Activated naive CD4-positive, alpha-beta T cell treated with anti-CD3 and anti-CD28 coated beads for 36 hours (primary cell): ENCODE measurements at regions not wholly inside any gene's neighbourhood (a gene's known extent, or its start where the extent isn't known, plus 50 kb on each side); places are given as distances from the start of the nearest gene placed in this dataset.

Experiments
- CTCF ChIA-PET: fragments of 350-600 bp; sonication (Branson Sonifier 250); formaldehyde crosslinking; loops from one replicate; lab custom pipeline; 2021; ENCODE audit warnings: antibody characterized with exemption; lab: Charles Lee
- DNase-seq: peaks from one replicate; pipeline ENCODE4 v3.0.0-alpha.2; 2020
- H3K27ac Mint-ChIP-seq: one replicate; pipeline ENCODE4 v1.8.0; 2021; ENCODE audit warnings: mild to moderate bottlenecking, mixed read lengths
- H3K27me3 Mint-ChIP-seq: one replicate; pipeline ENCODE4 v1.8.0; 2021; ENCODE audit warnings: low read depth, mixed read lengths
- H3K36me3 Mint-ChIP-seq: one replicate; pipeline ENCODE4 v1.8.0; 2021; ENCODE audit warnings: low read depth, mixed read lengths
- H3K4me1 Mint-ChIP-seq: one replicate; pipeline ENCODE4 v1.8.0; 2021; ENCODE audit warnings: low read depth, mixed read lengths
- H3K4me3 Mint-ChIP-seq: one replicate; pipeline ENCODE4 v1.8.0; 2021; ENCODE audit warnings: mild to moderate bottlenecking, moderate library complexity, mixed read lengths
- H3K9me3 Mint-ChIP-seq: one replicate; pipeline ENCODE4 v1.8.0; 2021; ENCODE audit warnings: mixed read lengths
- intact Hi-C: fragments of 100-400 bp; cut with micrococcal nuclease; formaldehyde crosslinking; loops from one replicate; pipeline ENCODE4 v1.15.1; 2023

DNA sequence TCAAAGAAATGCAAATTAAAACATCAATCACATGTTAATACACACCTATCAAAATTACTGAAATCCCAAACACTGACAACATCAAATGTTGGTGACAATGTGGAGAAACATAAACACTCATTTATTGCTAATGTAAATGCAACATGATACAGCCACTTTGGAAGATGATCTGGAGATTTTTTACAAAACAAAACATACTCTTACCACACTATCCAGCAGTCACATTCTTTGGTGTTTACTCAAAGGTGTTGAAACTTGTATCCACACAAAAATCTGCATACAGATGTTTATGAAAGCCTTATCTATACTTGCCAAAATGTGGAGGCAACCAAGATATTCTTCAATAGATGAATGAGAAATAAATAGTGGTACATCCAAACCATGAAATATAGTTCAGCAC, 1219.5 kb upstream of the PCDH20 start:
- Mint-ChIP-seq H3K4me1 (no peaks in the 10 kb centered on the region), H3K9me3 (peaks cover 3% of the 10 kb centered on the region), H3K4me3 (no peak overlapping the region), H3K27ac (no peak overlapping the region), H3K27me3 (no peaks in the 10 kb centered on the region), H3K36me3 (no peaks in the 10 kb centered on the region)
- CTCF ChIA-PET: no interaction called here
- intact Hi-C loops: no loop called here
- DNase-seq: no peak

DNA sequence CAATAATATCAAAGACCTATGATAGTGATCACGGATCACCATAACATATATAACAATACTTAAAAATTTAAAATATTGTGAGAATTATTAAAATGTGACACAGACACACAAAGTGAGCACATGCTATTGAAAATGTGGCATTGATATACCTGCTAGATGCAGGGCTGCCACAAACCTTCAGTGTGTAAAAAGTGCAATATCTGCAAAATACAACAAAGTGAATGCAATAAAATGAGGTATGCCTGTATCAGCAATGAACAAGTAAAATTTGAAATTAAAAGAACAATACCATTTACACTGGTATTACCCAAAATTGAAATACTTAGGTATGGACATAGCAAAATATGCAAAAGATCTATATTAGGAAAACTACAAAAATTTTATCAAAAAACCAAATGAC, 1217.8 kb upstream of the PCDH20 start:
- CTCF ChIA-PET: no interaction called here

DNA sequence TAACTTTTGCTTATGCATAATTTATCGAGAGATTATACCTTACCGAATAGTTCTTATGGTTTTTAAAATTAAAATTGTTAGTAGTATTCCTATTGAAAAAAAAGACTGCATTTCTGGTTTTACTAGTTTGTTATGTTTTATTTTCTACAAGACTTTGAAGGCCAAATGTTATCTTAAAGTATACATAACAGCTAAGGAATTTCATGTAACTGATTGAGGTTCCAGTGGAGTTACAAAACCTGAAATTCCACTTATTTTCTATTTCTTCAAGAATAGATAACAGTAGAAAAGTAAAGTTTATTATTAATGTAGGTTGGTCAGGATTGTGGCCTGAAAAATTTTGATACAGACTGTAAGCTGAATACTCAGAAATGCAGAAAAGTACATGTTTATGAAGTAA, 1216.0 kb upstream of the PCDH20 start:
- H3K27me3 Mint-ChIP-seq: no peaks in the 10 kb centered on the region
- no peaks in the 10 kb centered on the region for H3K36me3 Mint-ChIP-seq
- H3K4me3 Mint-ChIP-seq: no peak overlapping the region
- no peaks in the 10 kb centered on the region for H3K4me1 Mint-ChIP-seq
- intact Hi-C loops: no loop called here
- no peak overlapping the region for H3K27ac Mint-ChIP-seq
- no peak for DNase-seq
- CTCF ChIA-PET: no interaction called here
- H3K9me3 Mint-ChIP-seq: peaks cover 5% of the 10 kb centered on the region

More for the DNA sequence above, 1217.8 kb upstream of the PCDH20 start:
- intact Hi-C loops: no loop called here
- no peak for DNase-seq
- no peaks in the 10 kb centered on the region for H3K36me3 Mint-ChIP-seq
- no peaks in the 10 kb centered on the region for H3K4me1 Mint-ChIP-seq
- no peaks in the 10 kb centered on the region for H3K27me3 Mint-ChIP-seq
- H3K4me3 Mint-ChIP-seq: no peak overlapping the region
- H3K9me3 Mint-ChIP-seq: peaks cover 3% of the 10 kb centered on the region
- H3K27ac Mint-ChIP-seq: no peak overlapping the region

DNA sequence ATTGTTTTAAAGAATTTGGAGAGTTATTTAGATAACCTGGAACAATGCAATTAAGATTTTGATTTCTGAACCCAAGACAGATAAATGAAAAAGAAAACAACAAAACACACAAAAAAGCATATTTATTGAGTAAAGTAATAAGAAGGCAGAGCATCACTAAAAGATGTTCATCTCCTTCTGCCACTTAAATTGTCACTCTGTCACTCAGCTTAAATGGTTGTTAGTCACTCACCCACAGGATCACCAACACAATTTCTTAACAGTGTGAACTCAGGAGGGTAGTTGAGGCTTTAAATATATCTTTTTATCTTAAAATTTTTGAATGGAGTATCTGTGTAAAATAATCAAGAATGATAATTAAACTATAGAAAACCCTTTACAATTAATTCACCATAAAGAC, 1215.5 kb upstream of the PCDH20 start:
- Mint-ChIP-seq H3K27me3 (no peaks in the 10 kb centered on the region), H3K36me3 (no peaks in the 10 kb centered on the region), H3K9me3 (peaks cover 5% of the 10 kb centered on the region), H3K27ac (no peak overlapping the region), H3K4me1 (no peaks in the 10 kb centered on the region), H3K4me3 (no peak overlapping the region)
- intact Hi-C loops: no loop called here
- no peak for DNase-seq
- CTCF ChIA-PET: no interaction called here

DNA sequence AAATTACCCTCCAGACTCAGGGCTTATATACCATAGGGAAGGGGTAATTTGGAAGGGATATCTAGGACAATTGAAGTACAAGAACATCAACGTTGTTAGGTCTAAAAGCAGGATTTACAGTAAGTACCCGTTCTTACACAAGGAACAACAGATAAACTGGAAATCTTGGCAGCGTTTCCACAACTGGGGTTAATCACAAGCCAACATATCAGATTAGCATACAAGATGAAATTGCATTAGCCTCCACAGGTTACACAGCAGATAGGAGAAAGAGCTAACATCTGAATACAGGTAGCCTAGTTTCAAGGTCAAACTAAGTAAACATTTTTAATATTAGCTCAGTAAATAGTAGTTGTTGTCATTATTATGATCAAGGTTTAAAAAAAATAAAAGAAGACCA, 1214.0 kb upstream of the PCDH20 start:
- no peaks in the 10 kb centered on the region for H3K4me1 Mint-ChIP-seq
- H3K4me3 Mint-ChIP-seq: no peak overlapping the region
- CTCF ChIA-PET: no interaction called here
- peaks cover 7% of the 10 kb centered on the region for H3K9me3 Mint-ChIP-seq
- H3K27me3 Mint-ChIP-seq: no peaks in the 10 kb centered on the region
- no peak overlapping the region for H3K27ac Mint-ChIP-seq
- intact Hi-C loops: no loop called here
- no peak for DNase-seq
- H3K36me3 Mint-ChIP-seq: no peaks in the 10 kb centered on the region

DNA sequence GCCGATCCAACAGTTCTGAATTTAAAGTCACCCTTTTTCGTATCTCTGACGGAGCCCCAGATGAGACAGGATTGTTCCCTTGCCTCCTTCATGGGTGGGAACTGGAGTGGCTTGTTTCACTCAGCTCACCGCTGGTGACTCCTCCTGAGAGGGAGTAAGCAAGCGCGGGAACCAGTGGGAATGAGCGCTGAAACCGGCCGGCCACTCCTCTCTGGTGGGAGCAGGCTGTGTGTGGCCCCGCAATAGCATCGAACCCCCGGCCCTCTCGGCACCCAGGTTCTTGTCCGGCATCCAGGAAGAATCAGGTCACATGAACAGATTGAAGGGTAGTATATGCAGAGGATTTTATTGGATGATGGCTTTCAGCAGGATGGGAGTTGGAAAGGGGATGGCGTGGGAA, 1211.6 kb upstream of the PCDH20 start:
- peaks cover 6% of the 10 kb centered on the region for H3K9me3 Mint-ChIP-seq
- no peak for DNase-seq
- no peak overlapping the region for H3K27ac Mint-ChIP-seq
- H3K36me3 Mint-ChIP-seq: no peaks in the 10 kb centered on the region
- no peaks in the 10 kb centered on the region for H3K27me3 Mint-ChIP-seq
- no peaks in the 10 kb centered on the region for H3K4me1 Mint-ChIP-seq
- no peak overlapping the region for H3K4me3 Mint-ChIP-seq
- intact Hi-C loops: no loop called here
- CTCF ChIA-PET: no interaction called here

DNA sequence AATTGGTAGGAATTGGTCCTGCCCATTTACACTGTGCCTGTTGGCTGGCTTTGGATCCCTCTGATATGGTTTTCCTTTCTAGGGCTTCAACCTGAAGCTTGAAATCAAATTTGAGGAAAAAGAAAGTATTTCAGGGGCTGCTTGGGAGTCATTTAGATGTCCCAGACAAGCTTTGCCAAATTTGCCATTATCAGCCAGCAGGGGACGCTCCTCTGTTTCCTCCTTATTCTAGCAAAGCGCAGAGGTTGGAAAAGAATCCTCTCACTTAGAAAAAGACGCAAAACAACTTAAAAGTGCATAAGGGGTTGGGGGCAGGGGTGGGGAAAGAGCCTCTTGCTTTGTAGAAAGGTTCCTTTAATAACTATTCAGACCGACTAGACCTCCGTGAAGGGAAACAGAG, 1211.1 kb upstream of the PCDH20 start:
- no peaks in the 10 kb centered on the region for H3K36me3 Mint-ChIP-seq
- peaks cover 6% of the 10 kb centered on the region for H3K9me3 Mint-ChIP-seq
- H3K27me3 Mint-ChIP-seq: no peaks in the 10 kb centered on the region
- no peak overlapping the region for H3K4me3 Mint-ChIP-seq
- CTCF ChIA-PET: no interaction called here
- H3K27ac Mint-ChIP-seq: no peak overlapping the region
- no peaks in the 10 kb centered on the region for H3K4me1 Mint-ChIP-seq
- DNase-seq: no peak
- intact Hi-C loops: no loop called here

DNA sequence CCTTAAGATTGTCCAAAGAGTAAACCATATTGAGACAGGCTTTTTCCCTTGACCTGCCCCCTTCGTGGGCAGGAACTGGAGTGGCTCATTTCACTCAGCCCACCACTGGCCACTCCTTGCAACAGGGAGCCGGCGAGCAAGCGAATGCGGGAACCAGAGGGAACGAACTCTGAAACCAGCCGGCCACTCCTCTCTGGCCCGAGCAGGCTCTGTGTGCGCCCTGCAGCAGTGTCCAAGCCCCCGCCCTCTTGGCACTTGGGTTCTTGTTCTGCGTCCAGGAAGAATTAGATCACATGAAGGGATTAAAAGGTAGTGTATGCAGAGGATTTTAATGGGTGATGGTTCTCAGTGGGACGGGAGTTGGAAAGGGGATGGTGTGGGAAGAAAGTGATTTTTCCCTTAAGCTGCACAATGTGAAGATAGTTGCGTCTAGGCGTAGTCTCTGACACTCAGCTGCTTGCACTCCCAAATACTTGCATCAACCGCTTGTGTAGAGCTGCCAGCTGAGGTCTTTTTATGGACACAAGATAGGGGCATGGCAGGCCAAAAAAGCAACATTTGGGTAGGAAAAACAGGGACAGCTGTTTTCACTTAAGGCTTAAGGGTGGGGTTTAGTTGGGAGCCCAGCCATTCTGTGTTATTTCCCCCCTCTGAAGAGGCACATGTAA, 1209.7 kb upstream of the PCDH20 start:
- no peak for DNase-seq
- Mint-ChIP-seq H3K36me3 (no peaks in the 10 kb centered on the region), H3K4me3 (no peak overlapping the region), H3K27ac (no peak overlapping the region), H3K9me3 (peaks cover 4% of the 10 kb centered on the region), H3K4me1 (no peaks in the 10 kb centered on the region), H3K27me3 (no peaks in the 10 kb centered on the region)
- CTCF ChIA-PET: no interaction called here
- intact Hi-C loops: no loop called here

DNA sequence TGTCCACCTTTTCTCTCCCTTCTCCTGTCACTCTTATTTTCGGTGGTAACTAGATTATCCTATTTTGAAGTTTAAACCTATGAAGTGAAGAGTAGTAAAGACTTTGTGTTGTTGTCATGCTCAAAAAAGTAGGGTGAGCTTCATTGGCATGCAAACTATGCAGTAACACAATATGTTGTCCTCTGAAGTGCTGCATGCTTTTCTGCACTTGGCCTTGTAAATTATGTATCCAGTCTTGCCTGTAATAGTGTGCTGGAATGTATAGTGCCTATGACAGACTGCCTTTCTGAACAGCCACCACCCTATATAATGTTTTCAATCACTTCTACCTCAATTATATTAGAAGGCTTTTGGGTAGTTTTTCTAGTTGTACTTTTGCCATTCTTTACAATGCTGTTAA, 1198.2 kb upstream of the PCDH20 start:
- H3K27ac Mint-ChIP-seq: no peak overlapping the region
- no peak overlapping the region for H3K4me3 Mint-ChIP-seq
- intact Hi-C loops: no loop called here
- no peaks in the 10 kb centered on the region for H3K36me3 Mint-ChIP-seq
- H3K4me1 Mint-ChIP-seq: no peaks in the 10 kb centered on the region
- peaks cover 7% of the 10 kb centered on the region for H3K9me3 Mint-ChIP-seq
- CTCF ChIA-PET: no interaction called here
- no peaks in the 10 kb centered on the region for H3K27me3 Mint-ChIP-seq
- no peak for DNase-seq

DNA sequence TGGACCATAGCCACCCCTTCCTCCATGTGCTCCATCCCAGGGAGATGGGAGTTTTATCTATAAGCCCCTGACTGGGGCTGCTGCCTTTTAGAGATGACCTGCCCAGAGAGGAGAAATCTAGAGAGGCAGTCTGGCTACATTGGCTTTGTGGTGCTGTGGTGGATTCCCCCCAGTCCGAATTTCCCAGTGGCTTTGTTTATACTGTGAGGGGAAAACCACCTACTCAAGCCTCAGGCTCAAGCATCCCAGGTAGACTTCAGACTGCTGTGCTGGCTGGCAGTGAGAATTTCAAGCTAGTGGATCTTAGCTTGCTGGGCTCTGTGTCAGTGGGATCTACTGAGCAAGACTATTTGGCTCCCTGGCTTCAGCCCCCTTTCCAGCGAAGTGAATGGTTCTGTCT, 1195.7 kb upstream of the PCDH20 start:
- intact Hi-C loops: no loop called here
- Mint-ChIP-seq H3K4me1 (no peaks in the 10 kb centered on the region), H3K27me3 (no peaks in the 10 kb centered on the region), H3K4me3 (no peak overlapping the region), H3K27ac (no peak overlapping the region), H3K9me3 (peaks cover 12% of the 10 kb centered on the region), H3K36me3 (no peaks in the 10 kb centered on the region)
- DNase-seq: no peak
- CTCF ChIA-PET: no interaction called here

DNA sequence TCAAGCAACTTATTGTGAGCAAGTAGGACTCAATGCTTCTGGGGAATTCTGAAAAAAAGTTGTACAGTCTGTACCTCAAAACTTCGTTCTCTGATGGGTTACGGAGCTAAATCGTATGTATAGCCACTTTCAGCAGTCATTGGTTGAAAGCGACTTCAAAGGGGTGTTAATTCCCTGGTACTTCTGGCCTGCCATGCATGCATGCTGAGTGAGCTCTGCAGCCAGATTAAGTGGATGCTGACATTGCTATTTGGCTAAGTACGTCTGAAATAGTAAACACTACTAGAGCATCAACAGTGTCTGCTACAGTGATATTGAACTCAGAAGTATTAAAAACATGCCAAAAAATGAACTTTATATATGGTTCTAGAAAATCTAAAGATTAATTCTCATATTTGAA, 1183.1 kb upstream of the PCDH20 start:
- H3K36me3 Mint-ChIP-seq: no peaks in the 10 kb centered on the region
- H3K27me3 Mint-ChIP-seq: no peaks in the 10 kb centered on the region
- no peak overlapping the region for H3K27ac Mint-ChIP-seq
- no peak overlapping the region for H3K4me3 Mint-ChIP-seq
- no peaks in the 10 kb centered on the region for H3K4me1 Mint-ChIP-seq
- intact Hi-C loops: no loop called here
- DNase-seq: no peak
- peaks cover 5% of the 10 kb centered on the region for H3K9me3 Mint-ChIP-seq
- CTCF ChIA-PET: no interaction called here

DNA sequence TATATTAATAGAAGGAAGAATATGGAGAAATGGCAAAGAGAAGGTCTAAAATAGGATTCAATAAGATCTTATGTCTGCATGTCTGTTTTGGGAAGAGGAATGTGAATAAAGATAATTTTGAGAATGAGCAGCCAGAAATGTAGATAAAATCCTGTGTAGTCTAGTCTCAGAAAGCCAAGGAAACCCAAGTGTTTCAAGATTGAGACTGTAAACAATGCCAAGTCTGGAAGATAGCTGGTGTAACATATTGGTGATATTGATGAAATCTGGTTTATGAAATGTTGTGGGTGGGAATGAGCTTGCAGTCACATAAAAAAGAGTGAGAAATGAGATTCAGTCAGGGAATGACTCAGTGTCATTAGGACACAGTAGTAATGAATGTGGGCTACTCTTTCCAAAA, 1180.3 kb upstream of the PCDH20 start:
- Mint-ChIP-seq H3K27ac (no peak overlapping the region), H3K9me3 (peaks cover 4% of the 10 kb centered on the region), H3K36me3 (no peaks in the 10 kb centered on the region), H3K4me1 (no peaks in the 10 kb centered on the region), H3K4me3 (no peak overlapping the region), H3K27me3 (no peaks in the 10 kb centered on the region)
- CTCF ChIA-PET: no interaction called here
- DNase-seq: no peak
- intact Hi-C loops: no loop called here

DNA sequence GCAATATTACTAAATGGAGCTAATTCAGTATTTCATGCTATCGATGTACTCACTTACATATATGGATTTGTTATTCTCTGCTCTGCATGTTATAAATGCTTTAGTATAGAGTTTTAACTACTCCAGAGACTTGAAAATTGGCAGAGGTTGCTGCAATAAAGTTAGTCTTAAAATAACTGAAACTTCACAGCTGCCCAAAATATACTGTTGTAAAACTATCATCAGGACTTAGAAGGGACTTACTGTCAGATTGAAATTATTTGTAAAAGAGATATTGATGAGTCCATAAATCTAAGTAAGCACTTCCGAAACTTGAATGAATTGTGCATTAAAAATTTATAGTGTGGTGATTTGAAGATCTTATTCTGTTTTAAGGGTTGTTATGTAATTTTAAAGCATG, 1178.2 kb upstream of the PCDH20 start:
- no peak for DNase-seq
- H3K36me3 Mint-ChIP-seq: no peaks in the 10 kb centered on the region

DNA sequence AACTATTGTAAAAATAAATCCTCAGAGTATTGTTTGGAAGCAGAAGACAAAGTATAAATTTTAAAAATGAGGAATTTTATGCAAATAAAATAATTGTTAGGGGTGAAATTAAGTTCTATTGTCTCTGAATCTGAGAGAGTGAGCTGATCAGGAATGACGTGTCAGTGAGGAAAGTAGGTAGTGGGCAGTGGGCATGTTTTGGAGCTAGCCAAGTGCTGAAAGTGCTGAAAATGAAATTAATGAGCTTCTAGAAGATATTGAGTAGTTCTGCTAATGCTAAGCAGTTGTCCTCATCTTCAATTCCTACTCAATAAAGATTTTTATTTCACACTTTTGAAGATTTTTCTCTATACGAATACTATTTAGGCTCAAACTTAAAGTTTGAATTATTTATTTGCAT, 1167.8 kb upstream of the PCDH20 start:
- no peak for DNase-seq
- Mint-ChIP-seq H3K27ac (no peak overlapping the region), H3K4me3 (no peak overlapping the region), H3K9me3 (no peaks in the 10 kb centered on the region), H3K27me3 (no peaks in the 10 kb centered on the region), H3K4me1 (no peaks in the 10 kb centered on the region), H3K36me3 (no peaks in the 10 kb centered on the region)
- CTCF ChIA-PET: no interaction called here
- intact Hi-C loops: no loop called here

More for the DNA sequence above, 1178.2 kb upstream of the PCDH20 start:
- no peak overlapping the region for H3K27ac Mint-ChIP-seq
- intact Hi-C loops: no loop called here
- peaks cover 7% of the 10 kb centered on the region for H3K9me3 Mint-ChIP-seq
- CTCF ChIA-PET: no interaction called here
- H3K27me3 Mint-ChIP-seq: no peaks in the 10 kb centered on the region
- no peaks in the 10 kb centered on the region for H3K4me1 Mint-ChIP-seq
- no peak overlapping the region for H3K4me3 Mint-ChIP-seq
